GM13976 (cell line): ENCODE measurements at regions not wholly inside any gene's neighbourhood (a gene's known extent, or its start where the extent isn't known, plus 50 kb on each side); places are given as distances from the start of the nearest gene placed in this dataset.

Experiments
- DNase-seq: peaks from one replicate; pipeline ENCODE4 v3.0.0; 2012; ENCODE audit warnings: low spot score
- in situ Hi-C: fragments of 300-500 bp; cut with MboI; formaldehyde crosslinking; loops from one replicate; pipeline ENCODE4 v1.12.0; 2022; ENCODE audit warnings: low sequenced_read_pairs, mixed read lengths, inconsistent platforms; ENCODE audit not compliant: unreplicated experiment
- TF ChIP-seq, protein P1 (sequence below): IDR thresholded peaks from 2 replicates; pipeline ENCODE4 v1.5.1; 2012; ENCODE audit warnings: borderline replicate concordance, mild to moderate bottlenecking; ENCODE audit not compliant: insufficient read depth; ENCODE audit errors: extremely low read depth, missing control alignments, control extremely low read depth

DNA sequence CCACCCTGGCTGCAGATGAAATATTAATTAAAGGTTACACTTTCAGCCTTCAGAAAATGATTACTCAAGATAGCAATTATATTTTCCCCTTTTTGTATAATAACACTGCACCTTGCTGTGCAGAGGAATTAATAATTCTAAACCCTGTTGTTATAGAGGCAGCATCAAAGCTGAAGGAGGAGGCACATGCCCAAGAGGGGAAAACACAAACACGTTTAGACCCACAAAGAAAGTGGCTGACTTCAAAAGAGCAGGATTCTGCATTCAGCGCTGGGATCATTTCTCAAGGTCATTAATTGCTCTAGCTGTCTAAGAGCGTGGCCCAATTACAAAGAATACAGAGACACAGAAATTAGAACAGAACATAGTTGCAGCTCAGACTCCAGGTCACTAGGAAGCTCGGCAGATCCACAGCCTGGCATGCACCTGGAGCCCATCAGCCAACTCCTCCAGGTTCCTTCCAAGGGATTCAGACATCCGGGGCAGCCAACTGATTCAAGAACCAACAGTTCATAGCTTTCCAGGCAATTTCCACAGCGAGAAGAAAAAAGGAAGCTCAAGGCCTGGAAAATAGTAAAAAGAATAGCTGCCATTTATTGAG lies 102.3 kb upstream of the ID2 start:
- in situ Hi-C loops = no loop called here
- no peak for DNase-seq
- TF ChIP-seq, protein P1, sequence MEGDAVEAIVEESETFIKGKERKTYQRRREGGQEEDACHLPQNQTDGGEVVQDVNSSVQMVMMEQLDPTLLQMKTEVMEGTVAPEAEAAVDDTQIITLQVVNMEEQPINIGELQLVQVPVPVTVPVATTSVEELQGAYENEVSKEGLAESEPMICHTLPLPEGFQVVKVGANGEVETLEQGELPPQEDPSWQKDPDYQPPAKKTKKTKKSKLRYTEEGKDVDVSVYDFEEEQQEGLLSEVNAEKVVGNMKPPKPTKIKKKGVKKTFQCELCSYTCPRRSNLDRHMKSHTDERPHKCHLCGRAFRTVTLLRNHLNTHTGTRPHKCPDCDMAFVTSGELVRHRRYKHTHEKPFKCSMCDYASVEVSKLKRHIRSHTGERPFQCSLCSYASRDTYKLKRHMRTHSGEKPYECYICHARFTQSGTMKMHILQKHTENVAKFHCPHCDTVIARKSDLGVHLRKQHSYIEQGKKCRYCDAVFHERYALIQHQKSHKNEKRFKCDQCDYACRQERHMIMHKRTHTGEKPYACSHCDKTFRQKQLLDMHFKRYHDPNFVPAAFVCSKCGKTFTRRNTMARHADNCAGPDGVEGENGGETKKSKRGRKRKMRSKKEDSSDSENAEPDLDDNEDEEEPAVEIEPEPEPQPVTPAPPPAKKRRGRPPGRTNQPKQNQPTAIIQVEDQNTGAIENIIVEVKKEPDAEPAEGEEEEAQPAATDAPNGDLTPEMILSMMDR = no peak

DNA sequence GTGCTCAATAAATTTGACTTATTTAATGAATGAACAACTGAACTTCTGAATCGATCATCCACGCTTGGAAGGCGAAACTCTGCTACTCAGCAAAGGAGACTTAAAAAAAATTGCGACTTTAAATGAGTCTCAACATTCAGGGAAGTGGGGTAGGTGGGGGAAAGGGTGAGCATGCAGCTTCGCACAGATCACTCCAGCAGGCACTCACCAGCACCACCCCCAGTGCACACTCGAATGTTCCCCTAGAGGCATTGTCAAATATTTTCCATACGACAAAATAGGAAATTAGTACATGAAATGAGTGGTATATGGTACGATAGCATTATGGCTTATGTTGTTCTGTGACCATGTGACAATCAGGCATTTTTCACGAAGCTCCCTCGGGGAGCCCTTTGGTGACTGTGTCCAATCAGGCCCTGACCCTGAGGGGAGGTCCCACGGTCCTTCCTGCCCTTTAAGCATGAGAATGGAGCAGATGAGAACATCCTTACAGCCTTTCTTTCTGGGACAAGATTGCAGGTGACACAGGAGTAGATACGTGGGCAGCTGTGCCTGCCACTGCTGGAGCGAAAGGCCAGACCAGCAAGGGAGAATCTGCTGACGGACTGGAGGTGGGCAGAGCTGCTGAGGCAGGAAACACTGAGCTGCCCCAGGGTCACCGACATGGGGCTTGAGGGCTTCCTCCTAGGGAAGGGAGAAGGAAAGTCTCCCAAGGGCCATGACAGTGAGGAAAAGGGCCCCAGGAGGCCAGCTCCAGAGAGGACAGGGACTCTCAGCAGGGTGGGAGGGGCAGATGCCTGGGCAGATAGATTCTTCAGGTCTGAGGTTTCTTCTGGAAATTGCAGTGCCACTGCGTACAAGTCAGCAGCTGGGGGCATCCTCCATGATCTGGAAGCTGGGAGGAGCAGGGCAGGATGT lies 101.3 kb upstream of the ID2 start:
- TF ChIP-seq, protein P1 = no peak
- in situ Hi-C loops = no loop called here
- no peak for DNase-seq

DNA sequence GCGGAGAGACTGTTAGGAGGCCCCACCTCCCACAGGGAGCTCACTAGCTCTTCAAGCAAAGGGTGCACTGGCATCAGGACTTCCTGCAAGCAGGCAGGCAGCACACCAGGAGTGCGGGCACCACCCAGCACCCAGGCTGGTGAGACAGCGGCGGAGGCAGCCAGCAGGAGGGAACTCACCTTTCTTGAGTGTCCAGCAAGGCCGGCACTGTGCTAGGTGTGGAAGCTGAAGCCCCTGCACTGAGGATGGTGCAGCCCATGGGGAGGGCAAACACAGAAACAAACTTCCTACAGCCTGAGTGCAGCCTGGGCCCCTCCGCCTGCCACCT lies 100.7 kb upstream of the ID2 start:
- in situ Hi-C loops = no loop called here
- DNase-seq = no peak
- TF ChIP-seq, protein P1 = no peak

DNA sequence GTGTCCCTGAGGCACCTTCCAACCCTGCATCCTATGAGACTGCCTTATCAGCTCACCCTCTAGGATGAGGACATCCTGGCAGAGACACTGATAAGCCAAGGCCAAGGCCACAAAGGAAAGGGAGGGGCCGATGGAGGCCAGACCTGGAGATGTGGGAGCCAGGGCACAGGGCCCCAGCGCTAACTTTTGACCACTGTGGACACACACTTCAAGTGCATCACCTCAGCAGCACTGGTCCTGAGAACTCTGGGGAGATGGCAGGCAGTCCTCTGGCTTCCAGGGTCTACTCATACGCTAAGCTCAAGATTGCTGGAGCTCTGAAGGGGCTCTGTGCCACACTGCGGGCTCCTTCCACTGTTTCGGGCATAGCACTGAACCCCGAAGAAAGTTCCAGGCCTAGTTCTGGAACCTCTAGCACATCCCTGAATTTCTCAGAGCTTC lies 100.2 kb upstream of the ID2 start:
- TF ChIP-seq, protein P1 = no peak
- in situ Hi-C loops = no loop called here
- no peak for DNase-seq

DNA sequence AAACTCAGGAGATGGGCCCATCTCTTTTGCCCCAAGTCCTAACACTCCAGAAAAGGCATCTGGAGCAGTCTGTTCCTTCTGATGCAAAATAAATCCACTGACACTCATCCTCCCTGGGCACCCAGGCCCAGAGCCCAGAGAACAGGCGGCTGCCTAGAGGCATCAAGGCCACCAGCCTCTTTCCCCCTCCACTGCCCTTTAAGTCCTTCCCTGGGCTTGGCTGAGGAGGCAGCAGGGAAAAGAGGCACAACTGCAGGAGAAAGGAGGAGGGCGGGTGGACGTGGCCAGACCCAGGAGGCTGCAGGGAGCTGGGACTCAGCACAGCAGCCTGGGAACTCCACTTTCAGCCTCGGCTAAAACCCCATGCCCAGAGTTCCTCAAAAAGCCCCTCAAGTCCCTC lies 99.7 kb upstream of the ID2 start:
- in situ Hi-C loops = no loop called here
- DNase-seq = no peak
- TF ChIP-seq, protein P1 = no peak

DNA sequence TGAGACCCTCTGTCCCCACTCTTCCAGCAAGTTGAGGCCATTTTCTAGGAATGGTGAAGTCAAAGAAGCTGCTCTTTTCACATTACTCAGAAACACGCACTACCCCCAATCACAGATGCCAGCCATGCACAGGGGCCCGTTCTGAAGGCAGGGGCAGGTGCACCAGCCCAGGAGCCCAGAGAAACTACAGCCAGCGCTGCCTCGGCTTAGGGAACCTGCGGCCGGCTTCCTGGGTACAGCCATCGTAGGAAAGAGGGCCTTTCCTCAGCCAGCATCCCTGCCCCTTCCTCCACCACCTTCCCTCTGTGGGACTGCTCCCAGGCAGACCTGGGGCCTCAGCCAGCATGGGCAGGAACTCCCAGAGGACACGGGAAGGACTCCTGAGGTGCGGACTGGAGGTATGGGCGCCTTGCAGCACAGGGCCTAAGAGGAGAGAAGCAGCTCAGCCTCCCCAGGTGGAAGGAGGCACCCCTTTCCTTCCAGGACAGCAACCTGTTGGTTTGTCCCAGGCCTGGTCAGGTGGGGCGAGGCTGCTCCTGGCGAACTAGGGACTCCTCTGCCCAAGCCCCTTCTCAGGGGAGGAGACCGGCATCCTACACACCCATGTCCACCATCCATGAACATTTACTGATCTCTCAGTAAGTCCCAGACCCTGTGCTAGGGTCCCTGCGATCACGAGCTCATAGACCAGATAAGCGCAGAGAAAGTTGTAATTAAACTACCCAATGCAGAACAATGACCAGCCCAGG lies 99.0 kb upstream of the ID2 start:
- in situ Hi-C loops = no loop called here
- DNase-seq = no peak
- TF ChIP-seq, protein P1 = no peak
